ENCODE measurements at regions not wholly inside any gene's neighbourhood (a gene's known extent, or its start where the extent isn't known, plus 50 kb on each side); places are given as distances from the start of the nearest gene placed in this dataset.

GRCh38 chr5:91963166-91963565, 580.0 kb upstream of the ARRDC3 start:
- TF ChIP-seq, protein P1, sequence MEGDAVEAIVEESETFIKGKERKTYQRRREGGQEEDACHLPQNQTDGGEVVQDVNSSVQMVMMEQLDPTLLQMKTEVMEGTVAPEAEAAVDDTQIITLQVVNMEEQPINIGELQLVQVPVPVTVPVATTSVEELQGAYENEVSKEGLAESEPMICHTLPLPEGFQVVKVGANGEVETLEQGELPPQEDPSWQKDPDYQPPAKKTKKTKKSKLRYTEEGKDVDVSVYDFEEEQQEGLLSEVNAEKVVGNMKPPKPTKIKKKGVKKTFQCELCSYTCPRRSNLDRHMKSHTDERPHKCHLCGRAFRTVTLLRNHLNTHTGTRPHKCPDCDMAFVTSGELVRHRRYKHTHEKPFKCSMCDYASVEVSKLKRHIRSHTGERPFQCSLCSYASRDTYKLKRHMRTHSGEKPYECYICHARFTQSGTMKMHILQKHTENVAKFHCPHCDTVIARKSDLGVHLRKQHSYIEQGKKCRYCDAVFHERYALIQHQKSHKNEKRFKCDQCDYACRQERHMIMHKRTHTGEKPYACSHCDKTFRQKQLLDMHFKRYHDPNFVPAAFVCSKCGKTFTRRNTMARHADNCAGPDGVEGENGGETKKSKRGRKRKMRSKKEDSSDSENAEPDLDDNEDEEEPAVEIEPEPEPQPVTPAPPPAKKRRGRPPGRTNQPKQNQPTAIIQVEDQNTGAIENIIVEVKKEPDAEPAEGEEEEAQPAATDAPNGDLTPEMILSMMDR (IDR thresholded peaks at IDR 0.05 in 4 of 5, conservative IDR thresholded peaks at IDR 0.05 in 1 of 5): no peak
- TF ChIP-seq POLR2A (IDR thresholded peaks at IDR 0.05): no peak
